Neural cell (in vitro differentiated cells): ENCODE measurements at regions not wholly inside any gene's neighbourhood (a gene's known extent, or its start where the extent isn't known, plus 50 kb on each side); places are given as distances from the start of the nearest gene placed in this dataset.

Experiments used
- EP300 ChIP-seq: fragments of 450-650 bp; conservative IDR thresholded peaks from 2 replicates; pipeline ENCODE4 v1.6.1; 2014; ENCODE audit warnings: antibody characterized with exemption, mild to moderate bottlenecking, moderate library complexity; ENCODE audit not compliant: poor library complexity, severe bottlenecking
- EZH2 ChIP-seq: fragments of 200-600, 300-800 bp; shearing (Covaris generic), sonication (generic); IDR thresholded peaks from 2 replicates; pipeline ENCODE4 v1.6.1; 2014; ENCODE audit warnings: antibody characterized with exemption, low read length, borderline replicate concordance, mild to moderate bottlenecking; ENCODE audit not compliant: insufficient read depth, poor library complexity, severe bottlenecking
- MXI1 ChIP-seq: fragments of 450-650 bp; conservative IDR thresholded peaks from 2 replicates; pipeline ENCODE4 v1.6.1; 2014; ENCODE audit warnings: antibody characterized with exemption, mild to moderate bottlenecking; ENCODE audit not compliant: poor library complexity, severe bottlenecking
- POLR2AphosphoS5 ChIP-seq: IDR thresholded peaks from 2 replicates; pipeline ENCODE4 v1.6.1; 2012
- RAD21 ChIP-seq: fragments of 450-650 bp; conservative IDR thresholded peaks from 2 replicates; pipeline ENCODE4 v1.6.1; 2014; ENCODE audit warnings: antibody characterized with exemption, mild to moderate bottlenecking, moderate library complexity
- TF ChIP-seq, protein P1 (sequence below): fragments of 450-650 bp; IDR thresholded peaks from 2 replicates; pipeline ENCODE4 v1.5.1; 2014; ENCODE audit warnings: antibody characterized with exemption, mild to moderate bottlenecking, moderate library complexity; ENCODE audit not compliant: poor library complexity, severe bottlenecking
- TF ChIP-seq, protein P2 (sequence below): IDR thresholded peaks from 2 replicates; pipeline ENCODE4 v1.6.1; 2012; ENCODE audit warnings: borderline replicate concordance

DNA sequence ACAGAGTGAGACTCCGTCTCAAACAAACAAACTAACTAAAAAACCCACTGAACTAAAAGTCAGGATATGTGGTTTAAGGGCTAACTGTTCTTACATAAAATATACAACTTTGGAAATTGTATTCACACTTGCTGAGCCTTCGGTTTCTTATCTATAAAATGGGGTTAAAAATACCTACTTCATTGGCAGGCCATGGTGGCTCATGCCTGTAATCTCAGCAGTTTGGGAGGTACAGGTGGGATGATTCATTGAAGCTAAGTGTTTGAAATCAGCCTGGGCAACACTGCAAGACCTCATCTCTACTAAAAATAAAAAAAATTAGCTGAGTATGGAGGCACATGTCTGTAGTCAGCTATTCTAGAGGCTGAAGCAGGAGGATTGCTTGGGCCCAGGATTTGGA, 115.4 kb upstream of the KLF6 start:
- TF ChIP-seq MXI1, result no peak
- no peak for TF ChIP-seq EP300
- TF ChIP-seq POLR2AphosphoS5, result no peak
- TF ChIP-seq, protein P1, sequence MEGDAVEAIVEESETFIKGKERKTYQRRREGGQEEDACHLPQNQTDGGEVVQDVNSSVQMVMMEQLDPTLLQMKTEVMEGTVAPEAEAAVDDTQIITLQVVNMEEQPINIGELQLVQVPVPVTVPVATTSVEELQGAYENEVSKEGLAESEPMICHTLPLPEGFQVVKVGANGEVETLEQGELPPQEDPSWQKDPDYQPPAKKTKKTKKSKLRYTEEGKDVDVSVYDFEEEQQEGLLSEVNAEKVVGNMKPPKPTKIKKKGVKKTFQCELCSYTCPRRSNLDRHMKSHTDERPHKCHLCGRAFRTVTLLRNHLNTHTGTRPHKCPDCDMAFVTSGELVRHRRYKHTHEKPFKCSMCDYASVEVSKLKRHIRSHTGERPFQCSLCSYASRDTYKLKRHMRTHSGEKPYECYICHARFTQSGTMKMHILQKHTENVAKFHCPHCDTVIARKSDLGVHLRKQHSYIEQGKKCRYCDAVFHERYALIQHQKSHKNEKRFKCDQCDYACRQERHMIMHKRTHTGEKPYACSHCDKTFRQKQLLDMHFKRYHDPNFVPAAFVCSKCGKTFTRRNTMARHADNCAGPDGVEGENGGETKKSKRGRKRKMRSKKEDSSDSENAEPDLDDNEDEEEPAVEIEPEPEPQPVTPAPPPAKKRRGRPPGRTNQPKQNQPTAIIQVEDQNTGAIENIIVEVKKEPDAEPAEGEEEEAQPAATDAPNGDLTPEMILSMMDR, result no peak
- no peak for TF ChIP-seq EZH2
- TF ChIP-seq RAD21, result no peak
- TF ChIP-seq, protein P2, sequence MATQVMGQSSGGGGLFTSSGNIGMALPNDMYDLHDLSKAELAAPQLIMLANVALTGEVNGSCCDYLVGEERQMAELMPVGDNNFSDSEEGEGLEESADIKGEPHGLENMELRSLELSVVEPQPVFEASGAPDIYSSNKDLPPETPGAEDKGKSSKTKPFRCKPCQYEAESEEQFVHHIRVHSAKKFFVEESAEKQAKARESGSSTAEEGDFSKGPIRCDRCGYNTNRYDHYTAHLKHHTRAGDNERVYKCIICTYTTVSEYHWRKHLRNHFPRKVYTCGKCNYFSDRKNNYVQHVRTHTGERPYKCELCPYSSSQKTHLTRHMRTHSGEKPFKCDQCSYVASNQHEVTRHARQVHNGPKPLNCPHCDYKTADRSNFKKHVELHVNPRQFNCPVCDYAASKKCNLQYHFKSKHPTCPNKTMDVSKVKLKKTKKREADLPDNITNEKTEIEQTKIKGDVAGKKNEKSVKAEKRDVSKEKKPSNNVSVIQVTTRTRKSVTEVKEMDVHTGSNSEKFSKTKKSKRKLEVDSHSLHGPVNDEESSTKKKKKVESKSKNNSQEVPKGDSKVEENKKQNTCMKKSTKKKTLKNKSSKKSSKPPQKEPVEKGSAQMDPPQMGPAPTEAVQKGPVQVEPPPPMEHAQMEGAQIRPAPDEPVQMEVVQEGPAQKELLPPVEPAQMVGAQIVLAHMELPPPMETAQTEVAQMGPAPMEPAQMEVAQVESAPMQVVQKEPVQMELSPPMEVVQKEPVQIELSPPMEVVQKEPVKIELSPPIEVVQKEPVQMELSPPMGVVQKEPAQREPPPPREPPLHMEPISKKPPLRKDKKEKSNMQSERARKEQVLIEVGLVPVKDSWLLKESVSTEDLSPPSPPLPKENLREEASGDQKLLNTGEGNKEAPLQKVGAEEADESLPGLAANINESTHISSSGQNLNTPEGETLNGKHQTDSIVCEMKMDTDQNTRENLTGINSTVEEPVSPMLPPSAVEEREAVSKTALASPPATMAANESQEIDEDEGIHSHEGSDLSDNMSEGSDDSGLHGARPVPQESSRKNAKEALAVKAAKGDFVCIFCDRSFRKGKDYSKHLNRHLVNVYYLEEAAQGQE, result no peak
